Fibroblast of upper back skin (primary cell): ENCODE measurements at regions not wholly inside any gene's neighbourhood (a gene's known extent, or its start where the extent isn't known, plus 50 kb on each side); places are given as distances from the start of the nearest gene placed in this dataset.
"Not testable (repeated sequence)": the region's sequence is repeated elsewhere in the genome, so short reads cannot be mapped to it uniquely, and the experiment has no call there.

ENCODE experiments used
- DNase-seq: peaks from one replicate; pipeline ENCODE4 v3.0.0-alpha.2; 2013

GRCh38 chr15:77909182-77909940 lies 168.2 kb downstream of the TBC1D2B start:
- DNase-seq, result no peak

GRCh38 chr15:77908752-77909111 lies 168.8 kb downstream of the TBC1D2B start:
- not testable (repeated sequence) for DNase-seq

GRCh38 chr15:77907824-77908751 lies 169.4 kb downstream of the TBC1D2B start:
- peak; percentile 25 for DNase-seq

GRCh38 chr15:77906062-77906990 lies 171.2 kb downstream of the TBC1D2B start:
- not testable (repeated sequence) for DNase-seq

- DNase-seq, result no peak
Observed at GRCh38 chr15:77905301-77905920, 172.1 kb downstream of the TBC1D2B start.

GRCh38 chr15:77904901-77905300 lies 172.6 kb downstream of the TBC1D2B start:
- no peak for DNase-seq

GRCh38 chr15:77904436-77904821 lies 173.1 kb downstream of the TBC1D2B start:
- DNase-seq, result no peak

- not testable (repeated sequence) for DNase-seq
Observed at GRCh38 chr15:77903761-77904435, 173.6 kb downstream of the TBC1D2B start.

- not testable (repeated sequence) for DNase-seq
Observed at GRCh38 chr15:77902921-77903760, 174.4 kb downstream of the TBC1D2B start.

GRCh38 chr15:77901921-77902750 lies 175.4 kb downstream of the TBC1D2B start:
- DNase-seq, result no peak

- no peak for DNase-seq
Observed at GRCh38 chr15:77901251-77901881, 176.1 kb downstream of the TBC1D2B start.

GRCh38 chr15:77900331-77900963 lies 177.1 kb downstream of the TBC1D2B start:
- DNase-seq, result not testable (repeated sequence)

- not testable (repeated sequence) for DNase-seq
Observed at GRCh38 chr15:77899776-77900175, 177.7 kb downstream of the TBC1D2B start.

- DNase-seq, result no peak
Observed at GRCh38 chr15:77898811-77899730, 178.4 kb downstream of the TBC1D2B start.

- no peak for DNase-seq
Observed at GRCh38 chr15:77897896-77898406, 179.6 kb downstream of the TBC1D2B start.

GRCh38 chr15:77897113-77897895 lies 180.2 kb downstream of the TBC1D2B start:
- DNase-seq, result not testable (repeated sequence)
